ENCODE measurements at regions not wholly inside any gene's neighbourhood (a gene's known extent, or its start where the extent isn't known, plus 50 kb on each side); places are given as distances from the start of the nearest gene placed in this dataset.

GRCh38 chr16:86756882-86757703 is 178.7 kb downstream of the FOXL1 start:
- no peak for FAIRE-seq
- in situ Hi-C loops (cut with MboI): no loop called here

More at GRCh38 chr16:86756882-86757703, 178.7 kb downstream of the FOXL1 start:
- Histone ChIP-seq H3K9me3 (replicated peaks; ENCODE audit: control insufficient read depth, insufficient read depth, low read length) (no peaks in the 10 kb centered on the region), H2AFZ (ENCODE audit: control insufficient read depth, low read depth, low read length) (no peak overlapping the region), H3K36me3 (ENCODE audit: control insufficient read depth in 2 of 2, insufficient read depth in 2 of 2, low read length in 1 of 2) (no peaks in the 10 kb centered on the region), H3K4me3 (no peak overlapping the region), H3K4me2 (ENCODE audit: control insufficient read depth, insufficient read depth) (no peak overlapping the region), H3K27me3 (replicated peaks in 1 of 2; ENCODE audit: control insufficient read depth in 2 of 2, insufficient read depth in 2 of 2, low read length in 1 of 2) (0 out of 4 replicates have a peak, but pooled peaks cover 0 to 2% of the 10 kb centered on the region in 2 experiments), H3K27ac (ENCODE audit: control insufficient read depth, insufficient read depth) (no peak overlapping the region), H4K20me1 (ENCODE audit: control insufficient read depth, insufficient read depth) (no peaks in the 10 kb centered on the region), H3K9ac (ENCODE audit: control insufficient read depth, insufficient read depth, low read length) (no peak overlapping the region), H3K4me1 (ENCODE audit: control insufficient read depth, insufficient read depth, low read length) (no peaks in the 10 kb centered on the region), H3K79me2 (ENCODE audit: control insufficient read depth, insufficient read depth, low read length) (no peaks in the 10 kb centered on the region)
- CTCF ChIA-PET: interaction anchor here (0.7 to 1.4 kb wide), 5 partner anchors 45 to 305 kb away, joined by 3 to 4 read pairs (median 3); no protein-coding TSS in a partner anchor
- no peak for TF ChIP-seq PAX8 (IDR thresholded peaks at IDR 0.05)
- no peak for TF ChIP-seq MXI1 (IDR thresholded peaks at IDR 0.05; ENCODE audit: low read depth, low read length)
- no peak for TF ChIP-seq PBX3 (IDR thresholded peaks at IDR 0.05; ENCODE audit: insufficient replicate concordance, low read depth, low read length)
- no peak for TF ChIP-seq HDAC2 (IDR thresholded peaks at IDR 0.05)
- TF ChIP-seq IRF4 (IDR thresholded peaks at IDR 0.05; ENCODE audit: low read depth, low read length): no peak
- ATAC-seq (no peak), DNase-seq (ENCODE audit: low read depth, low spot score) (no peak)
- RAD21 ChIA-PET (ENCODE audit: unreplicated experiment): interaction anchor here (1.3 kb wide), 2 partner anchors 16 to 92 kb away, joined by 4 to 6 read pairs; no protein-coding TSS in a partner anchor
- POLR2A ChIA-PET: no interaction called here
- intact Hi-C loops (cut with micrococcal nuclease; ENCODE audit: unreplicated experiment): no loop called here
- SMC1A ChIA-PET (ENCODE audit: uncharacterized antibody, unreplicated experiment): interaction anchor here (0.9 to 1.8 kb wide), 9 partner anchors 8 to 192 kb away, joined by 3 to 5 read pairs (median 3); no protein-coding TSS in a partner anchor
- BruUV-seq (replicated peaks): no TSS peak
- 7% methylated on average over 12 of the region's 12 CpGs for WGBS (ENCODE audit: insufficient coverage, insufficient replicate concordance, low lambda C conversion rate, missing lambda C conversion rate)
